Chondrocyte (in vitro differentiated cells): ENCODE measurements at regions not wholly inside any gene's neighbourhood (a gene's known extent, or its start where the extent isn't known, plus 50 kb on each side); places are given as distances from the start of the nearest gene placed in this dataset.
"Not testable (repeated sequence)": the region's sequence is repeated elsewhere in the genome, so short reads cannot be mapped to it uniquely, and the experiment has no call there.

Experiments
- DNase-seq: peaks from one replicate; pipeline ENCODE4 v3.0.0; 2021; ENCODE audit warnings: mixed read lengths, low spot score
- H3K27ac Mint-ChIP-seq: one replicate; pipeline ENCODE4 v1.8.0; 2021; ENCODE audit warnings: mild to moderate bottlenecking, moderate library complexity, mixed read lengths; ENCODE audit not compliant: unreplicated experiment
- H3K27me3 Mint-ChIP-seq: 2 replicates; pipeline ENCODE4 v1.8.0; 2021; ENCODE audit warnings: low read depth, mixed read lengths
- H3K36me3 Mint-ChIP-seq: 2 replicates; pipeline ENCODE4 v1.8.0; 2021; ENCODE audit warnings: low read depth, mixed read lengths
- H3K4me1 Mint-ChIP-seq: 2 replicates; pipeline ENCODE4 v1.8.0; 2021; ENCODE audit warnings: low read depth, mild to moderate bottlenecking, mixed read lengths
- H3K4me3 Mint-ChIP-seq: one replicate; pipeline ENCODE4 v1.8.0; 2021; ENCODE audit warnings: mild to moderate bottlenecking, moderate library complexity, mixed read lengths; ENCODE audit not compliant: unreplicated experiment
- H3K9me3 Mint-ChIP-seq: 2 replicates; pipeline ENCODE4 v1.8.0; 2021; ENCODE audit warnings: low read depth, mixed read lengths
- TF ChIP-seq, protein P1 (sequence below): fragments of 200-600 bp; sonication (generic); IDR thresholded peaks from 2 replicates; pipeline ENCODE4 v1.5.0; 2021; ENCODE audit warnings: antibody characterized with exemption, mild to moderate bottlenecking, moderate library complexity

GRCh38 chr13:87972568-87972967 lies 301.4 kb downstream of the SLITRK5 start:
- Mint-ChIP-seq H3K9me3 (no peaks in the 10 kb centered on the region), H3K36me3 (no peaks in the 10 kb centered on the region), H3K4me3 (no peak overlapping the region), H3K4me1 (peaks cover 6% of the 10 kb centered on the region), H3K27ac (no peak overlapping the region), H3K27me3 (no peaks in the 10 kb centered on the region)
- TF ChIP-seq, protein P1, sequence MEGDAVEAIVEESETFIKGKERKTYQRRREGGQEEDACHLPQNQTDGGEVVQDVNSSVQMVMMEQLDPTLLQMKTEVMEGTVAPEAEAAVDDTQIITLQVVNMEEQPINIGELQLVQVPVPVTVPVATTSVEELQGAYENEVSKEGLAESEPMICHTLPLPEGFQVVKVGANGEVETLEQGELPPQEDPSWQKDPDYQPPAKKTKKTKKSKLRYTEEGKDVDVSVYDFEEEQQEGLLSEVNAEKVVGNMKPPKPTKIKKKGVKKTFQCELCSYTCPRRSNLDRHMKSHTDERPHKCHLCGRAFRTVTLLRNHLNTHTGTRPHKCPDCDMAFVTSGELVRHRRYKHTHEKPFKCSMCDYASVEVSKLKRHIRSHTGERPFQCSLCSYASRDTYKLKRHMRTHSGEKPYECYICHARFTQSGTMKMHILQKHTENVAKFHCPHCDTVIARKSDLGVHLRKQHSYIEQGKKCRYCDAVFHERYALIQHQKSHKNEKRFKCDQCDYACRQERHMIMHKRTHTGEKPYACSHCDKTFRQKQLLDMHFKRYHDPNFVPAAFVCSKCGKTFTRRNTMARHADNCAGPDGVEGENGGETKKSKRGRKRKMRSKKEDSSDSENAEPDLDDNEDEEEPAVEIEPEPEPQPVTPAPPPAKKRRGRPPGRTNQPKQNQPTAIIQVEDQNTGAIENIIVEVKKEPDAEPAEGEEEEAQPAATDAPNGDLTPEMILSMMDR = no peak
- DNase-seq = no peak

DNA sequence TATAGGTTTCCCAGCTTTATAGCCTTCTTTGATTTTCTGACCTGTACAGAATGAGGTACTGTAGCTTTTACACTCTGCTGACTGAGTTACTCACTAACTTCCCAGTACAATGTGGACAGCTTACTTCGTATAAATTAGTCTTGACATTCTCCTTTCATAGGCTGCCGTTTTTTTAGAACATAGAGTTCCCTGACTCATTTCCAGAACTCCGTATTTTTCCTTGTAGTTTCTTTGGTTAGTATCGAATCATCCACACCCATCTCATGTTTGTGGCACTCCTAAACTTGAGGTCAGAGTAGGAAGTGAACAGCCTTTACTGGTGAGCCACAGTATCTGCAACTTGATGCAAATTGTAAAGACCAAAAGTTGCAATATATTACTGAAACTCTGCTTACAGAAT lies 303.9 kb downstream of the SLITRK5 start:
- TF ChIP-seq, protein P1 = no peak
- H3K27ac Mint-ChIP-seq = no peak overlapping the region
- H3K9me3 Mint-ChIP-seq = no peaks in the 10 kb centered on the region
- H3K4me1 Mint-ChIP-seq = peaks cover 6% of the 10 kb centered on the region
- no peaks in the 10 kb centered on the region for H3K36me3 Mint-ChIP-seq
- no peak overlapping the region for H3K4me3 Mint-ChIP-seq
- DNase-seq = no peak
- H3K27me3 Mint-ChIP-seq = no peaks in the 10 kb centered on the region

GRCh38 chr13:87976650-87977049 lies 305.5 kb downstream of the SLITRK5 start:
- peak; percentile 73 for DNase-seq
- not testable (repeated sequence) for H3K27me3 Mint-ChIP-seq, H3K4me3 Mint-ChIP-seq, H3K4me1 Mint-ChIP-seq, H3K36me3 Mint-ChIP-seq, H3K27ac Mint-ChIP-seq, H3K9me3 Mint-ChIP-seq

DNA sequence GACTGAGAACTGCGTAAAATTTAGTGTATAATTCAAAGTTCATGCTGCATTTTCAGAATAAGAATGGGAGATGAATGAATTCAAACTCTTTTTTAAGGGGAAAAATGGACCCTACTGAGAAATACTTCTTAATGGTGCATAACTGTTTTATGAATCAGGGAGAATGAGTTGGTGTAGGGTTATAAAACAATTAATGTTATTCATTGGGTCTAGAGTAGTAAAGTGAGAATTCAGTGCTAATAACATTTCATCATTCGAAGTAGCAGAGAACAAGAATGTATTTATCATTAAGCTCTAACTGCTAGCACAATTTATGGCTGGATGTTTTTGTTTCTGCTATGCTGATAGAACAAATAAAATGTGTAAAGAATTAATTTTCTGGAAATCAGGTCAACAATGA lies 310.2 kb downstream of the SLITRK5 start:
- Mint-ChIP-seq H3K4me3 (no peak overlapping the region), H3K27me3 (no peaks in the 10 kb centered on the region), H3K27ac (no peak overlapping the region), H3K9me3 (peaks cover under 1% of the 10 kb centered on the region), H3K36me3 (no peaks in the 10 kb centered on the region), H3K4me1 (peaks cover 4% of the 10 kb centered on the region)
- no peak for DNase-seq
- TF ChIP-seq, protein P1 = no peak

- H3K27ac Mint-ChIP-seq = no peak overlapping the region
- TF ChIP-seq, protein P1 = no peak
- no peaks in the 10 kb centered on the region for H3K36me3 Mint-ChIP-seq
- DNase-seq = no peak
- peaks cover 4% of the 10 kb centered on the region for H3K4me1 Mint-ChIP-seq
- peaks cover 7% of the 10 kb centered on the region for H3K9me3 Mint-ChIP-seq
- H3K27me3 Mint-ChIP-seq = no peaks in the 10 kb centered on the region
- H3K4me3 Mint-ChIP-seq = no peak overlapping the region
These were observed 311.2 kb downstream of the SLITRK5 start for GRCh38 chr13:87982400-87982799.

DNA sequence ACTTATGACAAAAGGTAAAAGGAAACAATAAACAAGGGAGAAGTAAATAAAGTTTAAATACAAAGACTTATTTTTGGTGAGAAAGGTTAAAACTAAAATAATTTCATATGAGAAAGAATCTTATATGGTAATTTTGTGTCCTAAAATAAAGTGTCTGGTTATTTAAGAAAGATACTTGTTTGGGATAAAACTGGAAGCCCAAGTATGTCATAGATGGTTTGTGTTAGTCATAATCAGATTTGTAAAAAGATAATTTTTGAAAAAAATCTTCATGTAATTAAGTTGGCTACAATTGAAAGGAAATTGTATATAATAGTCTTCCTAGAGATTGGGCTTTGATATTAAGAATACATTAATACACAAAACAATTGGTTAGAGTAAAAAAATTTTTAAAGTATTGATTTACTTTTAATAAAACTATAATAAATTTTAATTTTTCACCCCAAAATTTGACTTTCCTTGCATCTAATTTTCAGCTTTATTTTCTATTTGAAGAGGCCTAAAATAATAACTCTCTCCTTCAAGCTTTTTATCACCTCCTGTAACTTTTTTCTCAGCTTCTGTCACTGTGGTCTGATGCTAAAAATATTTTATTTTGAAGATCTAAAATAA lies 315.6 kb downstream of the SLITRK5 start:
- H3K9me3 Mint-ChIP-seq = peaks cover 7% of the 10 kb centered on the region
- TF ChIP-seq, protein P1 = no peak
- no peaks in the 10 kb centered on the region for H3K27me3 Mint-ChIP-seq
- no peak overlapping the region for H3K27ac Mint-ChIP-seq
- H3K36me3 Mint-ChIP-seq = no peaks in the 10 kb centered on the region
- DNase-seq = no peak
- H3K4me1 Mint-ChIP-seq = no peaks in the 10 kb centered on the region
- H3K4me3 Mint-ChIP-seq = no peak overlapping the region
